ENCODE measurements at regions not wholly inside any gene's neighbourhood (a gene's known extent, or its start where the extent isn't known, plus 50 kb on each side); places are given as distances from the start of the nearest gene placed in this dataset.

- no peak overlapping the region for H2BK5ac ChIP-seq (ENCODE audit: insufficient read length, low read length)
- H3K4me3 Mint-ChIP-seq = no peak overlapping the region
- no peaks in the 10 kb centered on the region for H3K27me3 ChIP-seq (ENCODE audit: insufficient read depth, low read length)
- H3K79me2 ChIP-seq (ENCODE audit: insufficient read depth, low read length) = no peaks in the 10 kb centered on the region
- no peak overlapping the region for H4K8ac ChIP-seq (replicated peaks; ENCODE audit: insufficient read length, low read depth, low read length)
- H3T11ph ChIP-seq (ENCODE audit: low read length) = no peak overlapping the region
- H3K23me2 ChIP-seq (ENCODE audit: insufficient read length, low read depth, low read length, poor library complexity, severe bottlenecking) = no peaks in the 10 kb centered on the region
- no peaks in the 10 kb centered on the region for H3K4me1 ChIP-seq (ENCODE audit: insufficient read depth, low read length)
- no peaks in the 10 kb centered on the region for H3K79me1 ChIP-seq (ENCODE audit: insufficient read depth, low read depth, low read length, poor library complexity, severe bottlenecking)
- no peak for TF ChIP-seq CTCF (conservative IDR thresholded peaks at IDR 0.05)
- H3K9me3 ChIP-seq (ENCODE audit: control insufficient read depth, low read depth, low read length) = no peaks in the 10 kb centered on the region
- no peak overlapping the region for H3K56ac ChIP-seq (ENCODE audit: insufficient read length, low read depth, low read length)
- H2AFZ ChIP-seq (ENCODE audit: low read length) = no peak overlapping the region
- H3K36me3 Mint-ChIP-seq (ENCODE audit: insufficient read depth in 1 of 3, low read depth in 3 of 3) = peaks cover 0 to 20% (median 3%) of the 10 kb centered on the region in 3 experiments; a peak in 6 of 7 replicates
- H3K9ac ChIP-seq (ENCODE audit: extremely low read depth, insufficient read length, low read length) = no peak overlapping the region
- no CpG with 5 or more reads among the region's 1 CpG for WGBS (ENCODE audit: extremely low coverage, insufficient read length, low lambda C conversion rate)
- H3K23ac ChIP-seq (ENCODE audit: insufficient read length, low read depth, low read length) = no peak overlapping the region
- no peak overlapping the region for H2BK12ac ChIP-seq (ENCODE audit: insufficient read length, low read depth, low read length)
- H3K9me3 Mint-ChIP-seq = peaks cover 12 to 33% of the 10 kb centered on the region in 2 experiments
- H4K5ac ChIP-seq (ENCODE audit: insufficient read length, low read depth, low read length) = no peak overlapping the region
- no peak overlapping the region for H2AK5ac ChIP-seq (ENCODE audit: insufficient read length, low read length)
- no peaks in the 10 kb centered on the region for H4K20me1 ChIP-seq (ENCODE audit: control insufficient read depth, insufficient read depth, insufficient read length)
- no peak overlapping the region for H3K18ac ChIP-seq (ENCODE audit: insufficient read length, low read depth, low read length)
- no peak overlapping the region for H3K4me2 ChIP-seq (ENCODE audit: insufficient read depth, insufficient read length, low read length)
- H3K27ac Mint-ChIP-seq = no peak overlapping the region
- no peak overlapping the region for H3K14ac ChIP-seq (ENCODE audit: insufficient read depth, low read length)
- H3K4ac ChIP-seq (ENCODE audit: low read depth, low read length) = no peak overlapping the region
- no peaks in the 10 kb centered on the region for H3K27me3 Mint-ChIP-seq (ENCODE audit: low read depth)
- H2BK120ac ChIP-seq (ENCODE audit: low read depth, low read length, poor library complexity, severe bottlenecking) = no peak overlapping the region
- DNase-seq = no peak
- no peak overlapping the region for H4K91ac ChIP-seq (ENCODE audit: insufficient read length, low read depth, low read length)
- no peak overlapping the region for H3K27ac ChIP-seq (ENCODE audit: insufficient read length, low read depth, low read length)
- H3K4me1 Mint-ChIP-seq = no peaks in the 10 kb centered on the region
- no peak overlapping the region for H2BK15ac ChIP-seq (ENCODE audit: low read depth, low read length)
- H2BK20ac ChIP-seq (ENCODE audit: low read depth, low read length, poor library complexity, severe bottlenecking) = no peak overlapping the region
These were observed 585.0 kb downstream of the TAF11L14 start for GRCh38 chr5:18219241-18219640.

All from H9 (cell line).